HG02678 (cell line): ENCODE measurements at regions not wholly inside any gene's neighbourhood (a gene's known extent, or its start where the extent isn't known, plus 50 kb on each side); places are given as distances from the start of the nearest gene placed in this dataset.

Experiments used
- ATAC-seq: cut with Tn5 transposase; IDR thresholded peaks from one replicate; pipeline ENCODE4 v1.9.1; 2021; ENCODE audit warnings: mild to moderate bottlenecking, moderate library complexity; ENCODE audit not compliant: unreplicated experiment

DNA sequence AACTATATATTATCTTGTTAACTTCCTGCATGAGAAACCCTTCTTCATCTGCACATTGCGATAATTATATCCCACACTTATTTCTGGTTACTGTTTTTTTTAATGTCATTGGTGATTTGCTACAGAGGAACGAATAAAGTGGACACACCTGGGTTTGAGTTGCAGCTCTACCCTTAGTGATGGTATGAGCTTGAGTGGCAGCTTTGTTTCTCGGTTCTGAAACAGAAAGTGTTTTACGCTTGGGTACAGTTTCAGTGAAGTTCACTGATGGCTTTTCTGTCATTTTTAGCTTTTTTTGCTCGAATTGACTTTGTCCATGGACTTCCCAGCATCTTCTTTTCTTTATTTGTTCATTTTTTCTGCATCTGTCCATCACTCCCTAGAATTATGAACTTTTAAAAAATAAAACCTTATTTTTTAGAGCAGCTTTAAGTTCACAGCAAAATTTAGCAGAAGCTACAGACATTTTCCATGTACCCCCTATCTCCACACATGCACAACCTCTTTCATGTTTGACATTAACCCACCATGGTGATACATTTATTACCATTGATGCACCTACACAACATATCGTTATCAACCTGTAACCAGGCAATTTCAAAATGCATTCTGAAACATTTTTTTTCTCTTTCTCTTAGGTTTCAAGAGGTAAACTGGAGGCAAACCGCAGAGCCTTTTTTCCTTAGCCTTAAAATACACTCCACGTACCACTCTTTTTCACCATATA lies 1041.6 kb upstream of the PRKX start:
- ATAC-seq: peak; percentile 72

DNA sequence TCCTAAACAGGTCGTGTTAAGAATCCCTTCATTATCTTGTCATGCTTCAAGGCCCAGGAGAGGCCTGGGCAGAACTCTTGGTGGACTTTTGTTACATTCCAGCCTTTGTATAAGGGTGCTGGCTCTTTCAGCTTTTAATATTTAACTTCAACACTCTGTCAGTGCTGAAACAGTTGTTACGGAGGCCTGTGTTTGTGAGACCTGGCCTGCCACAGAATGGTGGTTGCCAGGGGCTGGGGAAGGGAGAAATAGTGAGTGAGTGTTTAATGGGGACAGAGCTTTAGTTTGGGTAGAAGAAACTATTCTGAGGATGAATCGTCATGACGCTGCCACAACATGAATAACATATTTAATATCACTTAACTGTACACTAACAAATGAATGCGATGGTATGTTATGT lies 1027.6 kb upstream of the PRKX start:
- ATAC-seq: no peak

DNA sequence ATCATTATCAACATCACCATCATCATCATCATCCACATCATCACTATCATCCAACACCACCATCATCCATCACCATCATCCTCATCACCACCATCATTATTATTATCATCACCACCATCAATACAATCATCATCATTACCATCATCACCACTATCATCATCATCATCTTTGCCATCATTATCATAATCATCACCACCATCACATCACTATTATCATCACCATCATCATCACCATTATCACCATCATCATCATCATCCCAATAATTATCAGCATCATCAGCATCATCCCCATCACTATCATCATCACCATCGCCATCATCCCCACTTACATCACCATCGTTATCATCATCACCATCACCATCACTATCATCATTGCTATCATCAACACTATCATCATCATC lies 1021.9 kb upstream of the PRKX start:
- ATAC-seq: no peak

DNA sequence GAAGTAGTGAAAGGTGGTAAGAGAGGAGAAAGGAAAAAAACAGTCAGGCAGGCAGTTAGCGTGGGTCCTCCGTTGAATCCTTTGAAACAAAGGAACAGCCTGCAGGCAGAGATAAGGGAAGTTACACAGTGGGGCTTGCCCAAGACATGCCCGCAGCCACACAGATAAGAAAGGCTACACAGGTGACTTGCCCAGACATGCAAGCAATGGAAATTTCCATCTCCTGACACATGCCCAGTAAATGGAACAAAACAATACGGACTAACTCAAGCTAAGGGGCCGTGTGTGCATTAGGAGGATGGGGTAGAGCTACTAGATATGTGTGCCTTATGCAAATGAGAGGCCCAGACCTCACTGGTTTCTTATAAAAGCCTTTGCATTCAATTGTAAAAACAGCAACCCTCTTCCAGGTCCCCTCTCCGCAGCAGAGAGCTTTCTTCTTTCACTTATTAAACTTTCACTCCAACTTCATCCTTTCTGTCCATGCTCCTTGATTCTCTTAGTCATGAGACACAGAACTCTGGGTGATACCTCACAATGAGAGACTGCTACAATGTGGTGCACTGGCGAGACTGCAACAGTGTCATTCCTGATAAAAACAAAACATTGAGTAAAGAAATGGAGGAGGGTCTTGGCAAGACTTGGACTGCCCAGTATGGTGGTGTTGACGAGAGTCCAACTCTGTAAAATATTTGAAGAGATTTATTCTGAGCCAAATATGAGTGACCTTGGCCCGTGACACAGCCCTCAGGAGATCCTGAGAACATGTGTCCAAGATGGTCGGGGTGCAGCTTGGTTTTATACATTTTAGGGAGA lies 997.4 kb upstream of the PRKX start:
- no peak for ATAC-seq

DNA sequence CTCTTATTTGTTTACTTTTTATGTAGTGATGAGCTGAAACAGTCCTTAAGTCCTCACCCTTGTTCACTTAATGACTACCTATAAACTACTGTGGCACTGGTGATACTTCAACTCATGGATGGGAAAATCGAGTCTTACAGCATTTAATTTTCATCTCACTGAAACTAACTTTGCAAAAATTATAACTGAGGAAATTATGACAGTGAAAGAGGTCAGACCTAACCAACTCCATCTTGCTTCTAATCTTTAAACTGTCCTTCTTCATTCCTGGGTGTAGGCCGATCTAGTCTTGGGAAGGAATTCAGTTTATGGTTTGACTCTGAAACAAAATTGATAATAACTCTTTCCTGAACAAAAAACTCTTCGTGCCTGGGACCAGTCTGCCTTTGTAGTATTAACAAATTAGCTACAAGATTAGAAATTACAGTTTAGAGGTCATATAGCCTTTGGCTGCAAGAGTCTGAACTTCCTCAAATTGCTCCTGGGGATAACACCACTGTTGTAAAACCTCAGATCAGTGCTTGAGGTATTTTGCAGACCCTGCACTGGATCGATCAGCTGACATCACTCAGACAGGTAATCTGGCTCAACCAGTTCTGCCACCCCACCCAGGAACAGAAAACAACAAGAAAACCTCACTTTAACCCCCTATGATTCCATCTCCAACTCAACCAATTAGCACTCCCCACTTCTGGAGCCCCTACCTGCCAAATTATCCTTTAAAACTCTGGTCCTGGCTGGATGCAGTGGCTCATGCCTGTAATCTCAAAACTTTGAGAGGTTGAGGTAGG lies 995.7 kb upstream of the PRKX start:
- ATAC-seq: no peak

DNA sequence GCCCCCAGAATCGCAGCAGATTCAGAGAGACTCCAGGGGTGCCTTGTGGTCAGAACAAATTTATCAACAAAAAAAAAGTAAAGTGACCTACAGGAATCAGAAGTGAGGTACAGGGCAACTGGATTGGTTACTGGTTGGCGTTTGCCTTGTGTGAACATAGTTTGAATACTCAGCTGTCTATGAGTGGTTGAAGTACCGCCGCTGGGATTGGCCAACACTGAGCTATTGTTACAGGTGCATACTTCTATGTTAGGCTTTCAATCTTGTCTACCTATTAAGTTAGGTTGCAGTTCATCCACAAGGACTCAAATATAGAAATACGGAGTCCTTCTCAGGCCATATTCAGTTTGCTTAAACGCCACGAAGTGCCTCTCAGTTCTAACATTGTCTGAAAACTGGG lies 993.5 kb upstream of the PRKX start:
- no peak for ATAC-seq

DNA sequence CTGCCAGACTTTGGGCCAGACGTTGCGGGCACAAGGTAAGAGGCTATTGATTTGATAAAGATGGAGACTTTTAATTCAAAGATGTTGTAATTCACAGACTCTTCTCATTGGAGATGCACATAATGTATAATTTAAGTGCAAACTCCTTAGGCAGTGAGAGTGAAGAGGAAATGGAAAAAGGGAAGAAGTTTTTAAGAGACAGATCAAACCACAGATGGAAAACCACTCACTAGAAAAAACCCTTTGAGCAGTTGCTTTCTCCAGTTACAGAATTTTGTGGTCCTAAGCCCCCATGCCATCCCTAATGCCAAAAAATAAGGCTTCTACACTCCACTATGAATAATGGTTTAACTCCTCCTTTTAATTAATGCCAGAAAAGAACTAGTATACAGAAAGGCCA lies 977.1 kb upstream of the PRKX start:
- no peak for ATAC-seq

DNA sequence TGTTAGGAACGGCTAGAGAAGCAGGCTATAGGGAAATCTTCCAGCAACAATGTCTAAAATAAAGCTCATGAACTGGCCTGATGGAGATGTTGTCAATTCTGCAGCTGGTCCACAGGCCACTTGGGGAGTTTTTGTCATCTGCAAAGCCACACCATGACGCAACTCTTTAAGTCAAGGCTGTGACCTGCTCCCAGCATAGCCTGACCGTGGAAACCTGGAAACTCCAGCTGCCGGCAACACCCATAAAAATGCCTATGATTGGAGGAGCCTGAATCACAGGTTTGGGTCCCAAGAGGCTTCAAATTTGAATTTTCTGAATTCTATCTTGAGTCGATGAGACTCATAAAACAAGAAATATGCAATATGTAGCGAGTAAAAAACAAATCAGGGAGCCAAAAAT lies 969.2 kb upstream of the PRKX start:
- ATAC-seq: no peak

DNA sequence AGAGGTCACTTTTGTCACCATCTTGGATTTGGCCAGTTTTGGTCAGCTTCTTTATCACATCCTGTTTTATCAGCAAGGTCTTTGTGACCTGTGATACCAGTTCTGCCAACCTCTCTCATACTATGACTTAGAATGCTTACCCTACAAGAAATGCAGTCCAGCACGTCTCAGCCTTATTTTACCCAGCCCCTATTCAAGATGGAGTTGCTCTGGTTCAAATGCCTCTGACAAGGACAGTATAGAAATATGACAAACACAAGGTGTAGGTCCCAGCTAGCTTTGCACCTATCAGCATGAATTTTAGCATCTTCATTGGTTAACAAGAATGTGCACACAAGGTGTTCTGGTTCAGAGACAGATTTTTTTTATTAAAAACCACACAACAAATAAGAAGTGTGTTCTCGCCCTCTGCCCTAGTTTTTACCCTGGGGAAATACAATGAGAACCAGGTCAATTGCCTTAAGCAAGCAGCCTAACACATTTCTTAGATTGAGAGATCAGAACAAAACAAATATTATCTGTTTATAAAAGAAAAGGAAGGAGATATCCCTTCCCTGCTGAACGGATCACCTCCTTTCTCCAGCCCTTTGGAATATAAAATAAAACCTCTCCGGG lies 962.3 kb upstream of the PRKX start:
- no peak for ATAC-seq

DNA sequence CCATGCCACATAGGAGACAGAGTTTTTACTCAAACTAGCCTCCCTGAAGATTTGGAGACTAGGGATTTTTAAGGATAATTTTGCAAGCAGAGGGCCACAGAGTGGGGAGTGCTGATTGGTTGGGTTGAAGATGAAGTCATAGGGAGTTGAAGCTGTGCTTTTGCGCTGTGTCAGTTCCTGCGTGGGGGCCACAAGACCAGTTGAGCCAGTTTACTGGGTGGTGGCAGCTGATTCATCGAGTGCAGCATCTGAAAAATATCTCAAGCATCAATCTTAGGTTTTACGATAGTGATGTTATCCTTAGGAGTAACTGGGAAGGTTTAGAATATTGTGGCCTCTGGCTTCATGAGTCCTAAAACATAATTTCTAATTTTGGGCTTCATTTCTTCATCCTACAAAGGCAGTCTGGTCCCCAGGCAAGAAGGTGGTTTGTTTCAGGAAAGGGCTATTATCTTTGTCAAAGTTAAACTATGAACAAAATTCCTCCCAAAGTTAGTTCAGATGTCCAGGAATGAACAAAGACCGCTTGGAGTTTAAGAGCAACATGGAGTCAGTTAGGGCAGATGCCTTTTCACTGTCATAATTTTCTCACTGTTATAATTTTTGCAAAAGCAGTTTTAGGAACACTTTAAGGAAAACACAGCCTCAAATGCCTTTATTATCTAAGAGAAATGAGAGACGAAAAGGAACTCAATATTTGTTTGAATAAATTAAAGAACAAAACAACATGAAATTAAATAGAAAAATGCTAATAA lies 960.8 kb upstream of the PRKX start:
- ATAC-seq: no peak

DNA sequence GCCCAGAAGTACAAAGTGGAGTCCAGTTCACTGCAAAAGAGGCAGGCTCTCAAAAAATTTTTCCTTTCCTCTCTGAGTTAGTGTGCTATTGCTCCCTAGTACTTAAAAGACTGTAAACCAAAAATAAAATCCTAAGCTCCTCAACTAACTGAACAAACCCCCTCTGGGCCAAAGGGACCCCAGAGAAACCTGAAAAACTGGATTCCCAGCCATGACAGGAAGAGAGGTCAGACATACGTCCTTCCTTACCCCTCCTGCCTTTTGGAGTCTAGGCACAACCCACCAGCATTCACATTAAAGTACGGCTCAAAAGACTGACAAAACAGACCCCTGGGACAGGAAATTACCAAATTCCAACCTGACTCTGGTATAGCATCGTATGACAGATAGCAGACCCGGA lies 957.9 kb upstream of the PRKX start:
- ATAC-seq: no peak

DNA sequence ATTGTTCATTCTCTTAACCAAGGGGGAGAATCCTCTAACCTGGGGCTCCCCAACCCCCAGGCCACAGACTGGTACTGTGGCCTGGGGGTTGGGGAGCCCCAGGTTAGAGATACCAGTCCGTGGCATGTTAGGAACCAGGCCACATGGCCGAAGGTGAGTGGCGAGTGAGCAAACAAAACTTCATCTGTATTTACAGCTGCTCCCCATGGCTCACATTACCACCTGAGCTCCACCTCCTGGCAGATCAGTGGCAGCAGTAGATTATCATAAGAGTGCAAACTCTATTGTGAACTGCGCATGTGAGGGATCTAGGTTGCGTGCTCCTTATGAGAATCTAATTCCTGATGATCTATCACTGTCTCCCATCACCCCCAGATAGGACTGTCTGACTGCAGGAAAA lies 957.2 kb upstream of the PRKX start:
- no peak for ATAC-seq

DNA sequence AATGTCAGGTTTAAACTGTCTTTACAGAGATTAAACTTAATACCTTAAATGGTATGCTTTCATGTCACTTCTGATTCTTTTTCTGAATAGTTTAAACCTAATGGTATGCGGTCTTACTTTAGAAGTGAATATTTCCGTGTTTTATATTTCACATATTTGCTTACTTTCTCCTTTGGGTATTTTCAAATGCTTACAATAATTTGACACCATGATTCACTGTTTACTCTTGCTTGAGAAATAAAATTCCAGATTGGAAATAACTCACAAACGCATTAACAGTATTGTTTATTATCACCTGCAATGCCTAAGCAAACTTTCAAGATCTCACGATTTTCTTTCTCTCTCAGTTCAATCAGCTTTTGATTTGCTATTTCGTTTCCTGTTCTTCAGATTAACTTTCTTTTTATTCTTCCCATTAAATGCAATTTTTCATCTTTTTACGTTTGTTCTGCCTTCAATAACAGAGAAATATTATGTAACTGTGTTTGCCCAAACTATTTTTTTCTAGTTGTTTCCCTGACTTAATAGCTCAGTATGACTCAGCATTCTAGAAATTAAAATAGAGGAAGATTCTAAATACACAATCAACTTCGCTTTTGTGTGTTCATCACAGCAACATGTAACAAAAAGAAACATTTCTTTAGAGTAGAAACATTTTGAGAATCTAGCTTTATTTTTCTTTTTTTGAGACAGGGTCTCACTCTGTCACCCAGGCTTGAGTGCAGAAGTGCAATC lies 955.5 kb upstream of the PRKX start:
- ATAC-seq: no peak

DNA sequence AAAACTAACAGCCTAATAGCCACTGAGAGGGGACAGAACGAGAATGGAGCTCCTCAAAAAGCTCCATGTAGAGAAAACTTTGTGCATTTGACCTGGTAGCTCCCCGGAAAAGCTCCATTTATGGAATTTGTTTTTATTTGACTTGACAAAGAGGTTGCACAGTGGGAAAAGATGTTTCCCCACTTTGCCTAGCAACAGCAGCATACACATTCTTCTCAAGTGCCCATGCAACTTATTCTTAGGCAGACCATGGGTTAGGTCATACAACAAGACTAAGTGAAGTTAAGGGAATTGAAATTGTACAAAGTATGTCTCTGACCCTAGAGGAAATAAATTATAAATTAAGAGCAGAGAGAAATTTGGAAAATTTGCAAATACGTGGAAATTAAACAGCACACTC lies 949.6 kb upstream of the PRKX start:
- ATAC-seq: no peak

DNA sequence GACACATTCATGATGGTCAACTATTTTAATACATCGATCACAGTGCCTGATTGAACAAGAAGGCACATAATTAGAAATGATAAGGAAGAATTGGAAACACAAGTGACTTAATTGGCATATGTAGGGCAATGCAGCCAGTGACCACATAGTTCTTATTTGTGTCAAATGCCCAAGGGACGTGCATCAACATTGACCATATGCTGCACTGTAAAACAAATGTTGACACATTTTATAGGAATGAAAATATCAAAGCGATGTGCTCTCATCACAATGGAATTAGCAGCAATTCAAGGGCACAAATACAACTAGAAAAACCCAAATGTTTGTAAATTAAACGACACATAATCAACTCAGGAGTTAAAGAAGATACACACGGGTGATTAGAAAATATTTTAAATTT lies 948.3 kb upstream of the PRKX start:
- no peak for ATAC-seq

DNA sequence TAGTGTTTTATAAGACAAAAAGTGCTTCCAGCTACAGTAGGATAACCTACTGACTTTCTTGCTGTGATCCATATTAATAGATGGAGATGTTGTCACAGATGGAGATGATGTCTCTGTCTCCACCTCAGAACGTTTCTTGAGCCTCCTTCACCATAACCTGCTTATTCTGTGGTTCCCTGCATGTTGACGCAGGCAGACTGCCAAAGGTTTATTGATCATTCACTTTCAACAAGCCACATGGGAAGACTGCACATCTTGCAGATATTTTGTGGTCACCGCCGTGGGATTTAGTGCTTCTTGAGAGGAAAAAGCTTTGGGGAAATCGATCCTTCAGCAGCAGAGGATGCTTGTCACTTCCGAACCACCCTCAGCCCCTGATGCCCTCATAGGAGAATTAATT lies 943.0 kb upstream of the PRKX start:
- ATAC-seq: no peak

DNA sequence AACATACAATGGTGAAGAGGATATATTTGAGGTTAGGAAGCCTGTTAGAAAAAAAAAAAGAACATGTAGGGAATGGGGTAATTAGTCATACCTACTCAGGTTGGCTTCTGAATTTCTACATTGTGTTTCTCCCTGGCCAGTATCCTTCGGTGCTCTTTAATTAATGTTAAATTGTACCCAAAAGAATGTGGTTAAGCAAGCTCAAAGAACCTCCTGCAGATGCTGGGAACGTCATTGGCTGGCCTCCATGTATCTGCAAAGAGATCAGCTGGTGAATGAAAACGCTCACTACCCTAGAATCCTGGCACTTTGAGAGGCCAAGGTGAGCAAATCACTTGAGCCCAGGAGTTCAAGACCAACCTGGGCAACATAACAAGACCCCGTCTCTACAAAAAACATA lies 942.3 kb upstream of the PRKX start:
- no peak for ATAC-seq

DNA sequence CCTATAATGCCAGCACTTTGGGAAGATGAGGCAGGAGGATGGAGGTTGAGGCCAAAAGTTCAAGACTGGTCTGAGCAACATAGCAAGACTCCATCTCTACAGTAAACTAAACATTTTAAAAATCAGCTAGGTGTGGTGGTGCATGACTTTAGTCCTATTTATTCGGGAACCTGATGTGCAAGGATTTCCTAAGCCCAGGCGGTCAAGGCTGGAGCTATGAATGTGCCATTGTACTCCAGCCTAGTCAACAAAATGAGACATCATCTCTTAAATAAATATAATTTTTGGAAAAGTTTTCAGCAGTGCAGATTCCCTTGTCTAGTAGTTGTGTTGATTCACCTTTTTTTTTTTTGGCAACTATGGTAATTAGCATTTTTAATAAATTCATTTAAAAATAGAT lies 928.7 kb upstream of the PRKX start:
- no peak for ATAC-seq

DNA sequence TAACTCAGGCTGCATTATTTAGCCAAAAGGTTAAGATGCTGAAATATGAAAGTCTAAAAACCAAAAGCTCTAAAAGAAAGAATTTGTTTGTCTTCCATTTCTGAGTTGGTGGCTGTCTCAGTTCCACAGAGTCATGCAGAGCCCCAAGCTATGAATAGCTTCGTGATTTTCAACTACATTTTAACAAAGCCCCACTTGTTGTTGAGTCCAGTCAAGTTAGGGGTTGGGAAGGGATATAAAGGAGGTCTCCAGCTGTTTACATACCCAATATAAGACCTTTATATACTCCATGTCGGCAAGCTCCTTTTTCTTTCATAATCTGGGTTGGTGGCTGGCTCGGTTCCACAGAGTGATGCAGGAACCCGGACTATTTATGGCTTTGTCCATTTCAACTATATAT lies 924.6 kb upstream of the PRKX start:
- no peak for ATAC-seq

DNA sequence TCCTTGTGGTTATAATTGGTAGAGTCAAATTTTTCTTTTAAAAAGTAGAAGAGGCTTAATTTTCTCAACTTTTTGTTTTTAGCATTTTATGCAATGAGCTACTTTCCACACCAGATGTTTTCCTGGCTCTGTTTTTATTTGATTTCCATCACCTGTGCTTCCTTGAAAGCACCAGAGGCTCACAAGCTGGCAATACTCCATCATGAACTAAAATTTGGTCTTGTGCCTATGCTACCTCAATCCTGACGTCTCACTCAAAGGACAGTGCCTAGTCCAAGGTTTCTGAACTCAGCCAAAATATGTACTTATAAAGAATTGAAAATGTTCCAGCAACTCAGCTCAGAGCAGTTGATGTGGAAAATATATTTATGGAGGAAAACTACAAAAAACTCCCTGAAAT lies 914.0 kb upstream of the PRKX start:
- no peak for ATAC-seq
